HG03354 (cell line): ENCODE measurements at regions not wholly inside any gene's neighbourhood (a gene's known extent, or its start where the extent isn't known, plus 50 kb on each side); places are given as distances from the start of the nearest gene placed in this dataset.

Source experiments
- ATAC-seq: cut with Tn5 transposase; IDR thresholded peaks from one replicate; pipeline ENCODE4 v1.9.1; 2021; ENCODE audit warnings: mild to moderate bottlenecking; ENCODE audit not compliant: unreplicated experiment, poor library complexity, severe bottlenecking

- no peak for ATAC-seq
Measured at GRCh38 chr2:220015576-220015975, 388.1 kb downstream of the SLC4A3 start.

- no peak for ATAC-seq
Measured at GRCh38 chr2:220025207-220025606, 397.8 kb downstream of the SLC4A3 start.

GRCh38 chr2:220029013-220029412 is 401.6 kb downstream of the SLC4A3 start:
- ATAC-seq: no peak

- no peak for ATAC-seq
Measured at GRCh38 chr2:220033546-220033945, 406.1 kb downstream of the SLC4A3 start.

- ATAC-seq: no peak
Measured at GRCh38 chr2:220034426-220035130, 407.1 kb downstream of the SLC4A3 start.

DNA sequence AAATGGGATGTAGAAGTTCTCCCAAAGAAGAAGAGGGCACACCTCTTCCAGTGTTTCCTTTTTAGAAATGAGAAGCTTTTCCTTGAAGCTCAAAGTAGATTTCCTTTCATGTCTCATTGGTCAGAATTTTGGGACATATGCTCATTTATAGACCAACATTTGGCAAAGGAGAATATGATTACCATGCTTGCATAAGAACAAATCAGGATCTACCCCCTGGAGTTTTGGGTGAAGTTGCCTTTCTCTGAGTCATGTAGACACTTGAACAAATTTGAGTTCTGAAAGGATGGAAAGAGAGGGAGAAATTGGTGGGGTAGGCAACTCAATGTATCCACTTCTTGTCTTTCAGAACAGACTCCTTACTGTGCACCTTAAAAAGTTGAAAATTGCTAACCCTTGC is 409.0 kb downstream of the SLC4A3 start:
- no peak for ATAC-seq

- ATAC-seq: no peak
Measured at GRCh38 chr2:220040346-220040745, 412.9 kb downstream of the SLC4A3 start.

- no peak for ATAC-seq
Measured at GRCh38 chr2:220041447-220041846, 414.0 kb downstream of the SLC4A3 start.

- no peak for ATAC-seq
Measured at GRCh38 chr2:220043155-220043989, 415.9 kb downstream of the SLC4A3 start.

- ATAC-seq: no peak
Measured at GRCh38 chr2:220043990-220044335, 416.5 kb downstream of the SLC4A3 start.

DNA sequence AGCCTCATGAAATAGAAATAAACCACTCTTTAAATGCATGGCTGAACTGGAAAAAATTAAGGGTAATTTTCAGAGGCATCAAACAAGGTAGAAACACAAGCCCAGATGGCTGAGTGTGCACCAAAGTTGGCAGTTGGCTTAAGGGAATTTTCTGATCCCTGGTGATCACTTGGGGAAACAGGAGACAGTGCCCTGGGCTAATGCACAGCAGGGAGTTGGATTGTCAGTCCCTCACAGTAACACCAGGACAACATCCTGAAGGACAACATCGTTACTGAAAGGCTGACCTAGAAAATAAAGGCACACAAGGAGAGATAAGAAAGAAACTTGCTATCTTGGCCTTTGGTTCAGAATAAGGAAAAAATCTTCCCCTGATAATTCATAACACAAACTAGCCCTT is 417.0 kb downstream of the SLC4A3 start:
- ATAC-seq: no peak

DNA sequence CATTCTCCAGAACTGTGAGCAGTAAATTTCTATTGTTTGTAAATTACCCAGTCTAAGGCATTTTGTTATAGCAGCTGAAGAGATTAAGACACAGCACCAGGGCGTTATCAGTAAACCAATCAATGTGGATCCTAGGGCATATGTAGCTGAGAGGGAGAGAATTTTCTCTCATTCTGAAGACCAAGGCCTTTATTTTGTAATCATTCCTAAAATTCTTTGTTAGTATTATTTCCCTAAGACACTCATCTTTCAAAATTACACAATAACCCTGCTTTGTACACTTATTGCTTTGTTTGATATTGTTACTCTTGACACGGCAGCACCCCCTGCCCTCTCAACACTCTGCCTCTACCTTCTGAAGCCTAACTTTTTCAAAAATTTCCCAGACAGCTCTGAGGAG is 419.1 kb downstream of the SLC4A3 start:
- no peak for ATAC-seq

DNA sequence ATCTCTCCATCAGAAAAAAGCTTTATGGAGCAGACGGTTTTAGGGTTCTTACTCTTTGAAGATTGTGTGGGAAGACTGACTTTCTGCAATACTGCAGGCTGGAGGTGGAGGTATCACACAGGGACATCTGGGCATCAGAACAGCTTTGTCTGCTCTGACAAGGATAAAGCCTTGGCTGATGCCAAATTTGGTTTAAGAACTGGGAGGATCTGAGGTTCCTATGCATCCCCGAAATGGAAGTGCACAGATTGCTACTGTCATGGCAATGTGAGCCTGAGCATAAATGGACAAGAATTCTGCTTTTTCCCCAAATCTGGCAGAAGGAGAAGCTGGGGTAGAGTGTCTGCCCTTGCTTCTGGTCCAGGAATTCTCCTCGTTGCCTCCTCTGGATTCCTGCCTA is 424.3 kb downstream of the SLC4A3 start:
- ATAC-seq: no peak

DNA sequence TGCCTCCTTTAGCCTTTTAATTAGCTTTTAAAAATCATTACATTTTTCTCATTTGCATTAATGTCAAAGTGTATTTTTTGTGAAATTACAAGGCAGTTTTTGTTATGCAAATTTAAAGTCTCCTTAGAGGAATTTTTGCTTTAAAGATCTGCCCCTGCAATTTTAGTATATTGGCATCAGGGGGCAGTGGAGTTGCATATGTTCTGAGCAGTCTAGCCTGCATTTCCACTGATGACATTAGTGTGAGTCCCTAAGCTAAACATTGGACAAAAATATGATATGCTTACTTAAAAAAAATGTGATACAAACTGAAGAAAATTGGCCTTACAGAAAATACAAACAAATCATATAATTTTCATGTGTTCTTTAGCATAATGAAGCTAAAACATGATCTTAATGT is 426.5 kb downstream of the SLC4A3 start:
- ATAC-seq: no peak

DNA sequence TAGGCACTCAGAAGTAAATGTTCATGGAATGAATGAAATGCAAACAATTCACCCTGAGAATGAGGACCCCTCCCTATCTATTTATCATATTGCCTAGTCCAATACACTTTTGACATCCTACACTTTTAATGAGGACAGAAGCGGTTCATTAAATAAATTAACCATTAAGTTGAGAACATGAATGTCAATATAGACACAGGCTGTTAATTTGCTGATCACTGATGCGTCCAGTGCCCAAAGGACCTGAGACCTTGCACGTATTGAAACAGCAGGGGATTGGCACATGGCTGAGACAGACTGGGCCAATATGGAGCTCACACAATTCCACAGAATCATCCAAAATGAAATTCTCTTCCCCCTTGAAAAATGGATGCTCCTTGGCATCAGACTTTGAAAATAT is 430.0 kb downstream of the SLC4A3 start:
- ATAC-seq: no peak

- ATAC-seq: no peak
Measured at GRCh38 chr2:220057916-220058315, 430.5 kb downstream of the SLC4A3 start.

DNA sequence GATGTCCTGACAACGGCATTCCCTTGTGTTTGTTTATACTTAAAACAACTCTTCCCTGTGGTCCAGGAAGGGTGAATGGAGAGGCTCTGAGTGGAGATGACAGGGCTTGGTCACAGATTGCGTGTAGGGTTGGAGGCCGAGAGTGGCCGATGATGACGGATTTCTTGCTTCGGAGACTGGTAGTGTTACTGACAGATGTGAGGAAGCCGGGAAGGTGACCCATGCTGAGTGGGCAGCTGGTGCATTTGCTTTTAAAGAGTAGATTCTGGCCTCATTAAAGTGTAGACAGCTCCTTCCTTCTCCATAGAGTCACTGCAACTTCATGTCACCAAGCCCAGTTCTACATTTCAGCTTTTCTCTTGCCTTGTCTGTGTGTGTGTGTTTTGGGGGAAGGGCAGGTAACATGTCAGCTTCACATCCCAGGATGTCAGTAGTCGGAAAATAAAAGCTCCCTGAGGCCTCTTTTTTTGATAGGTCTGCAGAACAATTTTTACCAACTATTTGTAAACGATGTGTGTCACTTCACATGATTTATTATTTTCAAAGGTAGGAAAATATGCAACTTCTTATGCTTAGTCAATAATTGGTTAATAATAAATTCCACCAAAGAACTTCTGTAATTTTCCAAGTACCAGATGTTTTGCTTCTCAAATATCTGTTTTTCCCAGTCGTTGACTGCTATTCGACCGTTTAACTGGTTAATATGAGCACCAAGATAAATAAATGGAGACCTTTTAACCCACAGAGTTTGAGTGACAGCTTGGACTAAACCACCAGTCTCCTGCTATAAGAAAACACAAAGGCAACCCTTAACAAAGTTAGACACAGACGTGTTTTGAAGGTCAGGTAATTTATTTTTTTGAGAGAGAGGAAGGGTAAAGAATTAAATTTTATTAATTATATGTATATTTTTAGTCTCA is 436.9 kb downstream of the SLC4A3 start:
- no peak for ATAC-seq

GRCh38 chr2:220065581-220065980 is 438.2 kb downstream of the SLC4A3 start:
- ATAC-seq: no peak

- ATAC-seq: no peak
Measured at GRCh38 chr2:220068846-220069245, 441.4 kb downstream of the SLC4A3 start.

GRCh38 chr2:220070349-220070748 is 442.9 kb downstream of the SLC4A3 start:
- no peak for ATAC-seq
